ENCODE measurements at regions not wholly inside any gene's neighbourhood (a gene's known extent, or its start where the extent isn't known, plus 50 kb on each side); places are given as distances from the start of the nearest gene placed in this dataset.

DNA sequence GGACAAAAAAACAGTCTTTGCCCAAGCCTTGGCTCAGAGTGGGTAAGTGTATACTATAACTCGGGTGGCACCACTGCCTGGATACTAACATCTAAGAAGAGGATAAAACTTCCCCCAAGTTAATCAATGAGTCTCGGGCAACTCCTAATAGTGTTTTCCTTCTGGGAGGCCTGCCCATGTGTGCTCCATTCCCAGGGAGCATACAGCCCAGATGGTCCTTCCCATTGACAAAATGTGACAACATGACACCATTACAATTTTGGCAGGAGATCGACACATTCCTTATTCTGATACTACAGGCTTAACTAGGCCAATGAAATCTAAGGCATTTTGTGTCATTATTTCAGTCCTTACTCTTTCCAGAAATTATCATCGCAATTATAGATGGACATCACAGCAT lies 52.7 kb upstream of the CRIM1 start:
- no peak overlapping the region for H3K27ac ChIP-seq
- no peak for TF ChIP-seq POLR2A (IDR thresholded peaks at IDR 0.05)
- TF ChIP-seq, protein P1, sequence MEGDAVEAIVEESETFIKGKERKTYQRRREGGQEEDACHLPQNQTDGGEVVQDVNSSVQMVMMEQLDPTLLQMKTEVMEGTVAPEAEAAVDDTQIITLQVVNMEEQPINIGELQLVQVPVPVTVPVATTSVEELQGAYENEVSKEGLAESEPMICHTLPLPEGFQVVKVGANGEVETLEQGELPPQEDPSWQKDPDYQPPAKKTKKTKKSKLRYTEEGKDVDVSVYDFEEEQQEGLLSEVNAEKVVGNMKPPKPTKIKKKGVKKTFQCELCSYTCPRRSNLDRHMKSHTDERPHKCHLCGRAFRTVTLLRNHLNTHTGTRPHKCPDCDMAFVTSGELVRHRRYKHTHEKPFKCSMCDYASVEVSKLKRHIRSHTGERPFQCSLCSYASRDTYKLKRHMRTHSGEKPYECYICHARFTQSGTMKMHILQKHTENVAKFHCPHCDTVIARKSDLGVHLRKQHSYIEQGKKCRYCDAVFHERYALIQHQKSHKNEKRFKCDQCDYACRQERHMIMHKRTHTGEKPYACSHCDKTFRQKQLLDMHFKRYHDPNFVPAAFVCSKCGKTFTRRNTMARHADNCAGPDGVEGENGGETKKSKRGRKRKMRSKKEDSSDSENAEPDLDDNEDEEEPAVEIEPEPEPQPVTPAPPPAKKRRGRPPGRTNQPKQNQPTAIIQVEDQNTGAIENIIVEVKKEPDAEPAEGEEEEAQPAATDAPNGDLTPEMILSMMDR (IDR thresholded peaks at IDR 0.05), result no peak
- WGBS, 2 donors, result 81 to 91% methylated on average over 4 of the region's 4 CpGs
- H3K4me1 ChIP-seq, result no peaks in the 10 kb centered on the region
- no peaks in the 10 kb centered on the region for H3K27me3 ChIP-seq
- no peaks in the 10 kb centered on the region for H3K9me3 ChIP-seq
- intact Hi-C loops (cut with DNase I), result no loop called here
- no peak for DNase-seq
- no peaks in the 10 kb centered on the region for H3K36me3 ChIP-seq
- H3K4me3 ChIP-seq, result no peak overlapping the region

DNA sequence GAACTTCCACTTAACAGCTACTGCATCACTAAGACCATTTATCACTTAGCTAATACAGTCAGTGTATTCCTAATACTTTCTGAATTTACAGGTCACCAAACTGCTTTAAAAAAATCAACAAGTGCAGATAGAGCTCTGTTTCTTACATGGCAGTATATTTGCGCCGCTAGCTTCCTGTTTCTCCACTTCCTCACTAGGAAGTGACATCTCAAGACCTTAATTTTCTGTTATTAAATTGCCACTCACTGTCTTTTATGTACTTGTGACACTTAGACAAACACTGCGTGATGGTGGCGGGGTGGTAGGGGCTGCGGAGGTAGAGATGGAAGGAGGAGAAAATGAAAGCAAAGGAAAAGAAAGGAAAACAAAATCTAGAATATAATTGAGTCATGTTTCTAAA lies 53.7 kb upstream of the CRIM1 start:
- WGBS, 2 donors, result 95 to 96% methylated on average over 5 of the region's 5 CpGs
- intact Hi-C loops (cut with DNase I), result no loop called here
- H3K27me3 ChIP-seq, result no peaks in the 10 kb centered on the region
- TF ChIP-seq, protein P1 (IDR thresholded peaks at IDR 0.05), result no peak
- TF ChIP-seq POLR2A (IDR thresholded peaks at IDR 0.05), result no peak
- DNase-seq, result no peak
- no peak overlapping the region for H3K4me3 ChIP-seq
- no peaks in the 10 kb centered on the region for H3K4me1 ChIP-seq
- H3K27ac ChIP-seq, result no peak overlapping the region
- no peaks in the 10 kb centered on the region for H3K9me3 ChIP-seq
- H3K36me3 ChIP-seq, result no peaks in the 10 kb centered on the region

- DNase-seq, result no peak
- H3K4me3 ChIP-seq, result no peak overlapping the region
- intact Hi-C loops (cut with DNase I), result no loop called here
- TF ChIP-seq, protein P1 (IDR thresholded peaks at IDR 0.05), result no peak
- TF ChIP-seq POLR2A (IDR thresholded peaks at IDR 0.05), result no peak
- no peaks in the 10 kb centered on the region for H3K4me1 ChIP-seq
- no peaks in the 10 kb centered on the region for H3K36me3 ChIP-seq
- 86 to 90% methylated on average over 5 of the region's 5 CpGs for WGBS, 2 donors
- no peaks in the 10 kb centered on the region for H3K27me3 ChIP-seq
- H3K27ac ChIP-seq, result no peak overlapping the region
- no peaks in the 10 kb centered on the region for H3K9me3 ChIP-seq
Observed at GRCh38 chr2:36300697-36301096, 54.9 kb upstream of the CRIM1 start.

DNA sequence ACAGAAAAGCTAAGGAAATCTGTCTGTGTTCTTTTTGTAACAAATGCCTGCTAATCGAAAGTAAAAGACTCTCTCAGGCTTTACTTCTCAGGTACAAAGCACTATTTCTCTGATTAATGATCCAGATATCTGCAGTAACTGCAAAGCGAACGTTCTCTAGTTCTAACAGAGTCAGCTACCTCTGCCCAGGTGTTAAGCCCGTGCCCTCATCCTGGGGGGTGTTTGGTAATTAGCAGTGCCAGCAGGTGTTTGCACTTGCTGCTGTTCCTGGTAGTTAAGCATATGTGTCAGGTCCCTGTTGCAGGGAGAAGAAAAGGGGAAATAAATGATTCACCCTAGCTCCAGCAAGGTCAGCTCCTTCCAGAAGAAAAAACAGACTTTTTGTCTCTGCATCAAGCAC lies 58.8 kb upstream of the CRIM1 start:
- intact Hi-C loops (cut with DNase I), result no loop called here

DNA sequence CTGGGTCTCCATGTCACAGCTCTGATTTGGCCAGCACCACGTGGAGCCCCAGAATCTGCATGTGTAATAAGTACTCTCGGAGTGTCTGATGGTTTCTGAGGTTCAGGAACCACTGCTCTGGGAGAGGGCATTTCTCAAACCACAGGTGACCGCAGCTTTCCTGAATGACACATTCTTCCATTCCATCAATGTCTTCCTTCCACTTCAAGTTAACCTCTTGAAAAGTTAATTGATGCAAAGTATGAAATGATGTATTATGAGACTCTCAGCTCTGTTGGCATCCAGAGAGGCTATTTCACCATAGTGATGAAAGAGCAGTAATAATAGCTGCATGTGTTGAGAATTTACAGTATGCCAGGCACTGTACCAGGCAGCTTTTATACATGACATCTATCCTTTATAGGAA lies 61.3 kb upstream of the CRIM1 start:
- DNase-seq, result no peak
- Histone ChIP-seq H3K27ac (no peak overlapping the region), H3K4me1 (no peaks in the 10 kb centered on the region), H3K9me3 (no peaks in the 10 kb centered on the region), H3K4me3 (no peak overlapping the region), H3K27me3 (no peaks in the 10 kb centered on the region), H3K36me3 (no peaks in the 10 kb centered on the region)
- 76 to 80% methylated on average over 3 of the region's 3 CpGs for WGBS, 2 donors
- intact Hi-C loops (cut with DNase I), result no loop called here
- no peak for TF ChIP-seq POLR2A (IDR thresholded peaks at IDR 0.05)
- TF ChIP-seq, protein P1 (IDR thresholded peaks at IDR 0.05), result no peak

More for the DNA sequence above, 58.8 kb upstream of the CRIM1 start:
- Histone ChIP-seq H3K36me3 (no peaks in the 10 kb centered on the region), H3K9me3 (no peaks in the 10 kb centered on the region), H3K27me3 (no peaks in the 10 kb centered on the region), H3K4me1 (no peaks in the 10 kb centered on the region), H3K27ac (no peak overlapping the region), H3K4me3 (no peak overlapping the region)
- TF ChIP-seq, protein P1 (IDR thresholded peaks at IDR 0.05), result no peak
- no peak for TF ChIP-seq POLR2A (IDR thresholded peaks at IDR 0.05)
- 28 to 33% methylated on average over 1 to 4 of the region's 4 CpGs for WGBS, 2 donors
- DNase-seq, result no peak
